Caco-2 (cell line): ENCODE measurements at regions not wholly inside any gene's neighbourhood (a gene's known extent, or its start where the extent isn't known, plus 50 kb on each side); places are given as distances from the start of the nearest gene placed in this dataset.

Experiments used
- BruUV-seq: library from RNA; stranded (reverse); fragments of 400-500 nt; replicated peaks from 2 replicates; lab custom pipeline; 2021; lab: Mats Ljungman, UMichigan
- CTCF ChIA-PET: fragments of 300-600 bp; sonication (Branson Sonifier 250); formaldehyde crosslinking; loops from one replicate; lab custom pipeline; 2022; ENCODE audit warnings: antibody characterized with exemption; lab: Charles Lee
- POLR2A ChIA-PET: fragments of 300-600 bp; sonication (Branson Sonifier 250); formaldehyde crosslinking; loops from one replicate; lab custom pipeline; 2022; ENCODE audit warnings: antibody characterized with exemption; lab: Charles Lee
- DNase-seq, 2 experiments: peaks; one replicate each; pipeline versions ENCODE4 v3.0.0 to v3.0.0-alpha.2; 2020 to 2022
- H3K27me3 ChIP-seq: replicated peaks from 2 replicates; pipeline ENCODE4 v1.6.0; 2011; ENCODE audit warnings: low read length; ENCODE audit not compliant: control insufficient read depth, insufficient read depth
- H3K36me3 ChIP-seq: 2 replicates; pipeline ENCODE4 v1.5.1; 2011; ENCODE audit warnings: low read length; ENCODE audit not compliant: control insufficient read depth, insufficient read depth
- H3K4me1 ChIP-seq: fragments of 250-450 bp; sonication (Bioruptor Pico); 2 replicates; pipeline ENCODE4 v1.5.1; 2020; ENCODE audit warnings: mild to moderate bottlenecking
- H3K4me3 ChIP-seq: 2 replicates; pipeline ENCODE4 v1.5.1; 2011; ENCODE audit warnings: low read depth, mild to moderate bottlenecking, control low read depth, low read length
- H3K9me3 ChIP-seq: fragments of 250-450 bp; sonication (Bioruptor Pico); 2 replicates; pipeline ENCODE4 v1.5.1; 2020; ENCODE audit warnings: mild to moderate bottlenecking, moderate library complexity
- H3K27ac Mint-ChIP-seq: one replicate; pipeline ENCODE4 v1.8.0; 2022; ENCODE audit warnings: mixed read lengths; ENCODE audit not compliant: unreplicated experiment
- H3K27me3 Mint-ChIP-seq: one replicate; pipeline ENCODE4 v1.8.0; 2022; ENCODE audit warnings: mixed read lengths; ENCODE audit not compliant: insufficient read depth, unreplicated experiment
- H3K36me3 Mint-ChIP-seq: one replicate; pipeline ENCODE4 v1.8.0; 2022; ENCODE audit warnings: mild to moderate bottlenecking, mixed read lengths; ENCODE audit not compliant: insufficient read depth, unreplicated experiment
- H3K4me1 Mint-ChIP-seq: one replicate; pipeline ENCODE4 v1.8.0; 2022; ENCODE audit warnings: low read depth, mixed read lengths; ENCODE audit not compliant: unreplicated experiment
- H3K4me3 Mint-ChIP-seq: one replicate; pipeline ENCODE4 v1.8.0; 2022; ENCODE audit warnings: mild to moderate bottlenecking, moderate library complexity, mixed read lengths; ENCODE audit not compliant: unreplicated experiment
- H3K9me3 Mint-ChIP-seq: one replicate; pipeline ENCODE4 v1.8.0; 2022; ENCODE audit warnings: mixed read lengths; ENCODE audit not compliant: unreplicated experiment
- CTCF ChIP-seq, 2 experiments: fragments of 200-600 bp in 1 of 2; IDR thresholded peaks; 1 replicate in 1 of 2; 2 replicates in 1 of 2; pipeline versions ENCODE4 v1.5.1 to v1.8.0; 2011 to 2022; ENCODE audit warnings: antibody characterized with exemption in 1 of 2, control low read depth in 1 of 2, inconsistent platforms in 1 of 2, low read depth in 1 of 2, low read length in 1 of 2, mild to moderate bottlenecking in 1 of 2, moderate library complexity in 1 of 2; ENCODE audit not compliant: insufficient read depth in 1 of 2, severe bottlenecking in 1 of 2, unreplicated experiment in 1 of 2
- intact Hi-C: fragments of 100-400 bp; cut with micrococcal nuclease; formaldehyde crosslinking; loops from one replicate; pipeline ENCODE4 v1.10.0; 2022; ENCODE audit not compliant: unreplicated experiment

DNA sequence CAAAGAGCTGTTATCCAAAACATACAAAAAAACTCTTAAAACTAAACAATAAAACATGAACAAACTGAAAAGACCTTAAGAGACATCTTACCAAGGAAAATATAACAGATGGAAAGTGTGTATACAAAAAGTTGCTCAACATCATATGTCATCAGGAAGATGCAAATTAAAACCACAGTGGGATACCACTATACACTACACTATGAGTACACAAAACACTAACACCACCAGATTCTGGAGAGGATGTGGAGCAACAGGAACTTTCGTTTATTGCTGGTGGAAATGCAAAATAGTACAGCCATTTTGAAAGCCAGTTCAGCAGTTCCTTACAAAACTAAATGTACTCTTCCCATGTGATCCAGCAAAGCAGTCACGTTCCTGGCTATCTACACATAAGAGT is 221.4 kb downstream of the CMPK2 start:
- BruUV-seq, result no TSS peak
- DNase-seq, result no peak
- no peak for TF ChIP-seq CTCF (IDR thresholded peaks at IDR 0.05; ENCODE audit: insufficient read depth in 1 of 2, low read depth in 1 of 2, low read length in 1 of 2, severe bottlenecking in 1 of 2, unreplicated experiment in 1 of 2)
- Histone ChIP-seq H3K4me3 (no peak overlapping the region), H3K9me3 (no peaks in the 10 kb centered on the region), H3K27me3 (no peaks in the 10 kb centered on the region), H3K36me3 (no peaks in the 10 kb centered on the region), H3K4me1 (no peaks in the 10 kb centered on the region)
- Mint-ChIP-seq H3K27ac (no peak overlapping the region), H3K27me3 (peaks cover 6% of the 10 kb centered on the region), H3K4me1 (no peaks in the 10 kb centered on the region), H3K4me3 (no peak overlapping the region), H3K9me3 (no peaks in the 10 kb centered on the region), H3K36me3 (no peaks in the 10 kb centered on the region)
- POLR2A ChIA-PET, result no interaction called here
- intact Hi-C loops, result no loop called here
- CTCF ChIA-PET, result no interaction called here

- BruUV-seq, result no TSS peak
- Histone ChIP-seq H3K4me1 (no peaks in the 10 kb centered on the region), H3K36me3 (no peaks in the 10 kb centered on the region), H3K9me3 (no peaks in the 10 kb centered on the region), H3K27me3 (no peaks in the 10 kb centered on the region), H3K4me3 (no peak overlapping the region)
- POLR2A ChIA-PET, result no interaction called here
- H3K4me1 Mint-ChIP-seq, result no peaks in the 10 kb centered on the region
- no peak overlapping the region for H3K27ac Mint-ChIP-seq
- TF ChIP-seq CTCF (IDR thresholded peaks at IDR 0.05; ENCODE audit: insufficient read depth in 1 of 2, low read depth in 1 of 2, low read length in 1 of 2, severe bottlenecking in 1 of 2, unreplicated experiment in 1 of 2), result no peak
- CTCF ChIA-PET, result no interaction called here
- H3K9me3 Mint-ChIP-seq, result no peaks in the 10 kb centered on the region
- peaks cover 6% of the 10 kb centered on the region for H3K27me3 Mint-ChIP-seq
- intact Hi-C loops, result no loop called here
- DNase-seq, result no peak
- no peak overlapping the region for H3K4me3 Mint-ChIP-seq
- H3K36me3 Mint-ChIP-seq, result no peaks in the 10 kb centered on the region
These were observed 220.7 kb downstream of the CMPK2 start for GRCh38 chr2:6645004-6645403.

DNA sequence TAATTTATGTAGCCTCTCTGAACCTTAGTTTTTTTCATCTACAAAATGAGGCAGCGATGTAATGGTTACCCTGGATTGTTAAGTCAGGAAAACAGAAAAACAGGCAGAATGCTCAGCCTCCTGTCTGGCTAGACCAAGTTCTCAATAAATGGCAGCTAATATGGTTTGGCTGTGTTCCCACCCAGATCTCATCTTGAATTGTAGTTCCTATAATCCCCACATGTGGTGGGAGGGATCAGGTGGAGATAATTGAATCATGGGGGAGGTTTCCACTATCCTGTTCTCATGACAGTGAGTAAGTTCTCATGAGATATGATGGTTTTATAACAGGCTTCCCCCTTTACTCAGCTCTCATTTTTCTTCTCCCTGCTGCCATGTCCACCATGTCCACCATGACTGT is 220.0 kb downstream of the CMPK2 start:
- Histone ChIP-seq H3K9me3 (no peaks in the 10 kb centered on the region), H3K4me3 (no peak overlapping the region), H3K27me3 (no peaks in the 10 kb centered on the region), H3K36me3 (no peaks in the 10 kb centered on the region), H3K4me1 (no peaks in the 10 kb centered on the region)
- ChIA-PET CTCF (no interaction called here), POLR2A (no interaction called here)
- H3K9me3 Mint-ChIP-seq, result no peaks in the 10 kb centered on the region
- no peak for TF ChIP-seq CTCF (IDR thresholded peaks at IDR 0.05; ENCODE audit: insufficient read depth in 1 of 2, low read depth in 1 of 2, low read length in 1 of 2, severe bottlenecking in 1 of 2, unreplicated experiment in 1 of 2)
- no peak overlapping the region for H3K27ac Mint-ChIP-seq
- no peak overlapping the region for H3K4me3 Mint-ChIP-seq
- no peak for DNase-seq
- no TSS peak for BruUV-seq
- H3K4me1 Mint-ChIP-seq, result no peaks in the 10 kb centered on the region
- intact Hi-C loops, result no loop called here
- no peaks in the 10 kb centered on the region for H3K36me3 Mint-ChIP-seq
- peaks cover 3% of the 10 kb centered on the region for H3K27me3 Mint-ChIP-seq
